Endodermal cell (in vitro differentiated cells): ENCODE measurements at regions not wholly inside any gene's neighbourhood (a gene's known extent, or its start where the extent isn't known, plus 50 kb on each side); places are given as distances from the start of the nearest gene placed in this dataset.

ENCODE experiments used
- DNase-seq: peaks from one replicate; pipeline ENCODE4 v3.0.0-alpha.2; 2017
- H3K27ac ChIP-seq: 2 replicates; pipeline ENCODE4 v1.5.1; 2013; ENCODE audit warnings: mild to moderate bottlenecking, low read depth, low read length, moderate library complexity
- H3K27me3 ChIP-seq: 2 replicates; pipeline ENCODE4 v1.6.1; 2013; ENCODE audit warnings: mild to moderate bottlenecking, low read length, moderate library complexity; ENCODE audit not compliant: insufficient read depth, control insufficient read depth, poor library complexity, severe bottlenecking
- H3K36me3 ChIP-seq: 2 replicates; pipeline ENCODE4 v1.7.0; 2013; ENCODE audit warnings: mild to moderate bottlenecking, low read length, moderate library complexity; ENCODE audit not compliant: control insufficient read depth, insufficient read depth
- H3K4me1 ChIP-seq: one replicate; pipeline ENCODE4 v1.7.0; 2013; ENCODE audit warnings: low read length; ENCODE audit not compliant: control insufficient read depth, insufficient read depth
- H3K4me3 ChIP-seq: 2 replicates; pipeline ENCODE4 v1.5.1; 2013; ENCODE audit warnings: mild to moderate bottlenecking, low read length, moderate library complexity
- H3K9ac ChIP-seq: 2 replicates; pipeline ENCODE4 v1.6.1; 2013; ENCODE audit warnings: mild to moderate bottlenecking, low read length, moderate library complexity; ENCODE audit not compliant: poor library complexity, severe bottlenecking; ENCODE audit errors: extremely low read depth
- H3K9me3 ChIP-seq: 2 replicates; pipeline ENCODE4 v1.6.1; 2013; ENCODE audit warnings: mild to moderate bottlenecking, low read length, moderate library complexity; ENCODE audit not compliant: control insufficient read depth
- H3K27ac Mint-ChIP-seq: 2 replicates; pipeline ENCODE4 v1.8.0; 2020; ENCODE audit warnings: mixed read lengths
- H3K27me3 Mint-ChIP-seq: 2 replicates; pipeline ENCODE4 v1.8.0; 2021; ENCODE audit warnings: mild to moderate bottlenecking, mixed read lengths; ENCODE audit not compliant: insufficient read depth
- H3K36me3 Mint-ChIP-seq: 2 replicates; pipeline ENCODE4 v1.8.0; 2020; ENCODE audit warnings: low read depth, mixed read lengths
- H3K4me1 Mint-ChIP-seq: 2 replicates; pipeline ENCODE4 v1.8.0; 2020; ENCODE audit warnings: mixed read lengths
- H3K4me3 Mint-ChIP-seq: 2 replicates; pipeline ENCODE4 v1.8.0; 2020; ENCODE audit warnings: mild to moderate bottlenecking, moderate library complexity, mixed read lengths
- H3K9me3 Mint-ChIP-seq: 2 replicates; pipeline ENCODE4 v1.8.0; 2020; ENCODE audit warnings: mild to moderate bottlenecking, mixed read lengths
- CTCF ChIP-seq: fragments of 200-600 bp; sonication (generic); conservative IDR thresholded peaks from 2 replicates; pipeline ENCODE4 v1.5.0; 2021; ENCODE audit warnings: antibody characterized with exemption, mild to moderate bottlenecking
- WGBS, 2 experiments: methylation state at CpG; one replicate each; pipeline versions ENCODE4 v1.1.5 to v1.1.7; 2013; ENCODE audit warnings: missing lambda C conversion rate in 2 of 2, mixed read lengths in 1 of 2; ENCODE audit not compliant: insufficient coverage in 1 of 2, insufficient read length in 1 of 2; 5-methylcytosine and 5-hydroxymethylcytosine counted together

GRCh38 chr4:23483320-23483960, 406.4 kb downstream of the PPARGC1A start:
- H3K36me3 Mint-ChIP-seq: no peaks in the 10 kb centered on the region
- H3K27ac Mint-ChIP-seq: no peak overlapping the region
- no peak overlapping the region for H3K27ac ChIP-seq

GRCh38 chr4:23481566-23481965, 408.3 kb downstream of the PPARGC1A start:
- Mint-ChIP-seq H3K4me3 (no peak overlapping the region), H3K9me3 (no peaks in the 10 kb centered on the region), H3K27me3 (no peaks in the 10 kb centered on the region), H3K4me1 (peaks cover 9% of the 10 kb centered on the region), H3K27ac (no peak overlapping the region), H3K36me3 (no peaks in the 10 kb centered on the region)
- Histone ChIP-seq H3K36me3 (no peaks in the 10 kb centered on the region), H3K9me3 (no peaks in the 10 kb centered on the region), H3K27ac (no peak overlapping the region), H3K27me3 (no peaks in the 10 kb centered on the region), H3K4me1 (no peaks in the 10 kb centered on the region), H3K4me3 (no peak overlapping the region), H3K9ac (no peak overlapping the region)
- no peak for TF ChIP-seq CTCF
- no peak for DNase-seq
- WGBS, 2 experiments: 95 to 100% methylated on average over 1 of the region's 1 CpG

More at GRCh38 chr4:23483320-23483960, 406.4 kb downstream of the PPARGC1A start:
- no peaks in the 10 kb centered on the region for H3K27me3 Mint-ChIP-seq
- TF ChIP-seq CTCF: no peak
- DNase-seq: no peak
- H3K4me1 Mint-ChIP-seq: peaks cover 9% of the 10 kb centered on the region
- no peaks in the 10 kb centered on the region for H3K9me3 ChIP-seq
- no peaks in the 10 kb centered on the region for H3K36me3 ChIP-seq
- H3K4me3 Mint-ChIP-seq: no peak overlapping the region
- no peak overlapping the region for H3K4me3 ChIP-seq
- 80 to 100% methylated on average over 1 to 5 of the region's 5 CpGs for WGBS, 2 experiments
- H3K27me3 ChIP-seq: no peaks in the 10 kb centered on the region
- H3K4me1 ChIP-seq: no peaks in the 10 kb centered on the region
- no peak overlapping the region for H3K9ac ChIP-seq
- H3K9me3 Mint-ChIP-seq: no peaks in the 10 kb centered on the region

- H3K36me3 ChIP-seq: no peaks in the 10 kb centered on the region
- no peaks in the 10 kb centered on the region for H3K27me3 Mint-ChIP-seq
- H3K4me1 ChIP-seq: no peaks in the 10 kb centered on the region
- peaks cover 3% of the 10 kb centered on the region for H3K9me3 Mint-ChIP-seq
- H3K9ac ChIP-seq: no peak overlapping the region
- no peak overlapping the region for H3K27ac ChIP-seq
- no peak overlapping the region for H3K27ac Mint-ChIP-seq
- DNase-seq: no peak
- H3K9me3 ChIP-seq: no peaks in the 10 kb centered on the region
- no peaks in the 10 kb centered on the region for H3K27me3 ChIP-seq
- H3K4me1 Mint-ChIP-seq: no peaks in the 10 kb centered on the region
- no peak overlapping the region for H3K4me3 ChIP-seq
- H3K4me3 Mint-ChIP-seq: no peak overlapping the region
- no peak for TF ChIP-seq CTCF
- H3K36me3 Mint-ChIP-seq: no peaks in the 10 kb centered on the region
Observed at GRCh38 chr4:23477905-23478304, 411.9 kb downstream of the PPARGC1A start.
